H9 (cell line): ENCODE measurements at regions not wholly inside any gene's neighbourhood (a gene's known extent, or its start where the extent isn't known, plus 50 kb on each side); places are given as distances from the start of the nearest gene placed in this dataset.

Source experiments
- DNase-seq: peaks from one replicate; pipeline ENCODE4 v3.0.0-alpha.2; 2017
- H2AFZ ChIP-seq: one replicate; pipeline ENCODE4 v1.6.1; 2013; ENCODE audit warnings: mild to moderate bottlenecking, low read length, control low read depth, moderate library complexity
- H2AK5ac ChIP-seq: 2 replicates; pipeline ENCODE4 v1.6.1; 2013; ENCODE audit warnings: low read length, control low read depth, mixed read lengths; ENCODE audit not compliant: insufficient read length
- H2BK120ac ChIP-seq: one replicate; pipeline ENCODE4 v1.6.1; 2013; ENCODE audit warnings: low read depth, mild to moderate bottlenecking, low read length, control low read depth, inconsistent platforms; ENCODE audit not compliant: poor library complexity, severe bottlenecking
- H2BK12ac ChIP-seq: 2 replicates; pipeline ENCODE4 v1.6.1; 2013; ENCODE audit warnings: low read length, control low read depth, mixed read lengths, low read depth; ENCODE audit not compliant: insufficient read length
- H2BK15ac ChIP-seq: 2 replicates; pipeline ENCODE4 v1.6.1; 2013; ENCODE audit warnings: low read depth, low read length, control low read depth
- H2BK20ac ChIP-seq: one replicate; pipeline ENCODE4 v1.6.1; 2013; ENCODE audit warnings: low read depth, mild to moderate bottlenecking, low read length, control low read depth, inconsistent platforms; ENCODE audit not compliant: poor library complexity, severe bottlenecking
- H2BK5ac ChIP-seq: 2 replicates; pipeline ENCODE4 v1.6.1; 2013; ENCODE audit warnings: low read length, control low read depth, mixed read lengths; ENCODE audit not compliant: insufficient read length
- H3K14ac ChIP-seq: 2 replicates; pipeline ENCODE4 v1.6.1; 2013; ENCODE audit warnings: low read length, control low read depth; ENCODE audit not compliant: insufficient read depth
- H3K18ac ChIP-seq: 2 replicates; pipeline ENCODE4 v1.6.1; 2013; ENCODE audit warnings: low read depth, mild to moderate bottlenecking, mixed read lengths, low read length, control low read depth; ENCODE audit not compliant: insufficient read length
- H3K23ac ChIP-seq: 2 replicates; pipeline ENCODE4 v1.6.1; 2013; ENCODE audit warnings: low read length, control low read depth, mixed read lengths, low read depth; ENCODE audit not compliant: insufficient read length
- H3K23me2 ChIP-seq: 2 replicates; pipeline ENCODE4 v1.6.1; 2013; ENCODE audit warnings: low read depth, mild to moderate bottlenecking, mixed read lengths, low read length, control low read depth; ENCODE audit not compliant: insufficient read length, poor library complexity, severe bottlenecking
- H3K27ac ChIP-seq: 2 replicates; pipeline ENCODE4 v1.5.1; 2013; ENCODE audit warnings: low read length, control low read depth, mixed read lengths, low read depth; ENCODE audit not compliant: insufficient read length
- H3K27me3 ChIP-seq: 2 replicates; pipeline ENCODE4 v1.6.1; 2013; ENCODE audit warnings: low read length, control low read depth, inconsistent platforms; ENCODE audit not compliant: insufficient read depth
- H3K4ac ChIP-seq: 2 replicates; pipeline ENCODE4 v1.6.1; 2013; ENCODE audit warnings: low read depth, mild to moderate bottlenecking, control low read depth, inconsistent platforms, low read length, moderate library complexity
- H3K4me1 ChIP-seq: 2 replicates; pipeline ENCODE4 v1.6.1; 2013; ENCODE audit warnings: low read length, control low read depth, inconsistent platforms; ENCODE audit not compliant: insufficient read depth
- H3K4me2 ChIP-seq: 2 replicates; pipeline ENCODE4 v1.6.1; 2013; ENCODE audit warnings: low read length, control low read depth, mixed read lengths; ENCODE audit not compliant: insufficient read length, insufficient read depth
- H3K56ac ChIP-seq: 2 replicates; pipeline ENCODE4 v1.6.1; 2013; ENCODE audit warnings: low read depth, mild to moderate bottlenecking, mixed read lengths, low read length, control low read depth; ENCODE audit not compliant: insufficient read length
- H3K79me1 ChIP-seq: 2 replicates; pipeline ENCODE4 v1.6.1; 2013; ENCODE audit warnings: low read depth, mild to moderate bottlenecking, moderate library complexity, low read length, control low read depth, inconsistent platforms; ENCODE audit not compliant: insufficient read depth, poor library complexity, severe bottlenecking
- H3K79me2 ChIP-seq: 2 replicates; pipeline ENCODE4 v1.6.1; 2013; ENCODE audit warnings: low read length, control low read depth, inconsistent platforms; ENCODE audit not compliant: insufficient read depth
- H3K9ac ChIP-seq: 2 replicates; pipeline ENCODE4 v1.6.1; 2013; ENCODE audit warnings: low read length, control low read depth, mixed read lengths; ENCODE audit not compliant: insufficient read length; ENCODE audit errors: extremely low read depth
- H3K9me3 ChIP-seq: one replicate; pipeline ENCODE4 v1.6.1; 2013; ENCODE audit warnings: low read depth, low read length, inconsistent platforms; ENCODE audit not compliant: control insufficient read depth
- H3T11ph ChIP-seq: one replicate; pipeline ENCODE4 v1.6.1; 2013; ENCODE audit warnings: mild to moderate bottlenecking, low read length, control low read depth, inconsistent platforms
- H4K20me1 ChIP-seq: one replicate; pipeline ENCODE4 v1.6.1; 2013; ENCODE audit not compliant: control insufficient read depth, insufficient read length, insufficient read depth
- H4K5ac ChIP-seq: 2 replicates; pipeline ENCODE4 v1.6.1; 2013; ENCODE audit warnings: low read depth, mild to moderate bottlenecking, mixed read lengths, low read length, control low read depth; ENCODE audit not compliant: insufficient read length
- H4K8ac ChIP-seq: replicated peaks from 2 replicates; pipeline ENCODE4 v1.6.1; 2013; ENCODE audit warnings: low read length, control low read depth, mixed read lengths, low read depth; ENCODE audit not compliant: insufficient read length
- H4K91ac ChIP-seq: 2 replicates; pipeline ENCODE4 v1.6.1; 2013; ENCODE audit warnings: low read depth, mild to moderate bottlenecking, moderate library complexity, mixed read lengths, low read length, control low read depth; ENCODE audit not compliant: insufficient read length
- H3K27ac Mint-ChIP-seq, 3 experiments: 2 replicates in 2 of 3; 3 replicates in 1 of 3; pipeline ENCODE4 v1.8.0; 2020 to 2021; ENCODE audit warnings: mixed read lengths in 3 of 3, mild to moderate bottlenecking in 1 of 3, moderate library complexity in 1 of 3
- H3K27me3 Mint-ChIP-seq: 2 replicates; pipeline ENCODE4 v1.8.0; 2021; ENCODE audit warnings: low read depth, mild to moderate bottlenecking, moderate library complexity, mixed read lengths
- H3K36me3 Mint-ChIP-seq, 3 experiments: 2 replicates in 2 of 3; 3 replicates in 1 of 3; pipeline ENCODE4 v1.8.0; 2020 to 2021; ENCODE audit warnings: low read depth in 3 of 3, mixed read lengths in 3 of 3; ENCODE audit not compliant: insufficient read depth in 1 of 3
- H3K4me1 Mint-ChIP-seq, 2 experiments: 2 replicates each; pipeline ENCODE4 v1.8.0; 2020; ENCODE audit warnings: mixed read lengths in 2 of 2
- H3K4me3 Mint-ChIP-seq, 2 experiments: 2 replicates in 1 of 2; 3 replicates in 1 of 2; pipeline ENCODE4 v1.8.0; 2020 to 2021; ENCODE audit warnings: mild to moderate bottlenecking in 2 of 2, mixed read lengths in 2 of 2, moderate library complexity in 1 of 2
- H3K9me3 Mint-ChIP-seq, 2 experiments: 2 replicates in 1 of 2; 3 replicates in 1 of 2; pipeline ENCODE4 v1.8.0; 2020; ENCODE audit warnings: mild to moderate bottlenecking in 2 of 2, mixed read lengths in 2 of 2, moderate library complexity in 1 of 2
- CTCF ChIP-seq: fragments of 200-600 bp; sonication (generic); conservative IDR thresholded peaks from 3 replicates; pipeline ENCODE4 v1.8.0; 2021; ENCODE audit warnings: antibody characterized with exemption, mild to moderate bottlenecking
- WGBS: extraction: QIAGEN DNeasy Blood & Tissue Kit; methylation state at CpG from one replicate; pipeline ENCODE4 v1.1.7; 2013; ENCODE audit warnings: missing lambda C conversion rate, low lambda C conversion rate, mixed read lengths; ENCODE audit not compliant: insufficient read length; ENCODE audit errors: extremely low coverage; 5-methylcytosine and 5-hydroxymethylcytosine counted together

- no peak overlapping the region for H2AFZ ChIP-seq
- no peaks in the 10 kb centered on the region for H3K79me1 ChIP-seq
- H3K27ac ChIP-seq, result no peak overlapping the region
- H3K9me3 ChIP-seq, result no peaks in the 10 kb centered on the region
- H2BK20ac ChIP-seq, result no peak overlapping the region
- peak overlapping the region in 2 of 3 experiments; percentile 48 to 56; a peak in 2 of 7 replicates for H3K27ac Mint-ChIP-seq
- H2AK5ac ChIP-seq, result no peak overlapping the region
- peaks cover 18 to 22% of the 10 kb centered on the region in 2 experiments for H3K4me1 Mint-ChIP-seq
- H3K56ac ChIP-seq, result no peak overlapping the region
- H3K4me1 ChIP-seq, result no peaks in the 10 kb centered on the region
- no peak overlapping the region for H2BK5ac ChIP-seq
- no peak overlapping the region for H3K9ac ChIP-seq
- WGBS, result no CpG with 5 or more reads among the region's 3 CpGs
- no peaks in the 10 kb centered on the region for H4K20me1 ChIP-seq
- H2BK12ac ChIP-seq, result no peak overlapping the region
- H3K14ac ChIP-seq, result no peak overlapping the region
- peaks cover 18 to 20% of the 10 kb centered on the region in 2 experiments for H3K9me3 Mint-ChIP-seq
- H4K91ac ChIP-seq, result no peak overlapping the region
- H3K18ac ChIP-seq, result no peak overlapping the region
- no peaks in the 10 kb centered on the region for H3K79me2 ChIP-seq
- no peak overlapping the region for H3K4me2 ChIP-seq
- no peak overlapping the region for H2BK15ac ChIP-seq
- no peak overlapping the region for H3K4ac ChIP-seq
- H4K8ac ChIP-seq, result no peak overlapping the region
- H3K23ac ChIP-seq, result no peak overlapping the region
- peaks cover 2% of the 10 kb centered on the region for H3K27me3 Mint-ChIP-seq
- H3K36me3 Mint-ChIP-seq, result peaks cover 2 to 6% (median 6%) of the 10 kb centered on the region in 3 experiments; a peak in 5 of 7 replicates
- no peak overlapping the region for H3K4me3 Mint-ChIP-seq
- no peak overlapping the region for H4K5ac ChIP-seq
- H3K27me3 ChIP-seq, result no peaks in the 10 kb centered on the region
- TF ChIP-seq CTCF, result no peak
- H3K23me2 ChIP-seq, result no peaks in the 10 kb centered on the region
- no peak overlapping the region for H3T11ph ChIP-seq
- no peak for DNase-seq
- no peak overlapping the region for H2BK120ac ChIP-seq
These were observed 94.1 kb upstream of the SIAH1 start for GRCh38 chr16:48479329-48479728.
